ENCODE measurements at regions not wholly inside any gene's neighbourhood (a gene's known extent, or its start where the extent isn't known, plus 50 kb on each side); places are given as distances from the start of the nearest gene placed in this dataset.

DNA sequence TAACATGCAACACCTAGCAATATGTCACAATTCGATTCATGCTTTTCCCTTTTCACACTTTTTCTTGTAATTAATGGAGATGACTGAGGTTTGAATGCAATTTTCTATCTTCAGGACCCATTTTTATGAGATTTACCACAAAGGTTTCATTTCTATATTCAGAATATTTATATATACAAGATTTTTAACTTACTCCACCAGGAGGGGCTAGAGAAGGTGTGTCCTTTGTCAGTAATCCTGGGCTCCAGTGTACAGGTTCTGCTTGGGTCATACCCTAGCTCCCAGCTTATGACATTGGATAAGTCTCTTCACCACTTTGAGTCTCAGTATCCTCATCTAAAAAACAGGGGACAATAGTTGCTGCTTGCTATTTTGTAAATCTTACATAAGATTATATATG, 95.7 kb upstream of the SLC24A5 start:
- H3K4me3 ChIP-seq = no peak overlapping the region
- FAIRE-seq = no peak
- no peaks in the 10 kb centered on the region for H3K36me3 ChIP-seq
- no peak overlapping the region for H3K27ac ChIP-seq
- TF ChIP-seq, protein P1, sequence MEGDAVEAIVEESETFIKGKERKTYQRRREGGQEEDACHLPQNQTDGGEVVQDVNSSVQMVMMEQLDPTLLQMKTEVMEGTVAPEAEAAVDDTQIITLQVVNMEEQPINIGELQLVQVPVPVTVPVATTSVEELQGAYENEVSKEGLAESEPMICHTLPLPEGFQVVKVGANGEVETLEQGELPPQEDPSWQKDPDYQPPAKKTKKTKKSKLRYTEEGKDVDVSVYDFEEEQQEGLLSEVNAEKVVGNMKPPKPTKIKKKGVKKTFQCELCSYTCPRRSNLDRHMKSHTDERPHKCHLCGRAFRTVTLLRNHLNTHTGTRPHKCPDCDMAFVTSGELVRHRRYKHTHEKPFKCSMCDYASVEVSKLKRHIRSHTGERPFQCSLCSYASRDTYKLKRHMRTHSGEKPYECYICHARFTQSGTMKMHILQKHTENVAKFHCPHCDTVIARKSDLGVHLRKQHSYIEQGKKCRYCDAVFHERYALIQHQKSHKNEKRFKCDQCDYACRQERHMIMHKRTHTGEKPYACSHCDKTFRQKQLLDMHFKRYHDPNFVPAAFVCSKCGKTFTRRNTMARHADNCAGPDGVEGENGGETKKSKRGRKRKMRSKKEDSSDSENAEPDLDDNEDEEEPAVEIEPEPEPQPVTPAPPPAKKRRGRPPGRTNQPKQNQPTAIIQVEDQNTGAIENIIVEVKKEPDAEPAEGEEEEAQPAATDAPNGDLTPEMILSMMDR (IDR thresholded peaks at IDR 0.05) = no peak
- H3K9me3 ChIP-seq = no peaks in the 10 kb centered on the region
- WGBS, 2 donors = 60 to 70% methylated on average over 1 of the region's 1 CpG
- H3K27me3 ChIP-seq = no peaks in the 10 kb centered on the region
- no peak for ATAC-seq
- intact Hi-C loops (cut with DNase I) = no loop called here
- DNase-seq = no peak
- no peaks in the 10 kb centered on the region for H3K4me1 ChIP-seq

DNA sequence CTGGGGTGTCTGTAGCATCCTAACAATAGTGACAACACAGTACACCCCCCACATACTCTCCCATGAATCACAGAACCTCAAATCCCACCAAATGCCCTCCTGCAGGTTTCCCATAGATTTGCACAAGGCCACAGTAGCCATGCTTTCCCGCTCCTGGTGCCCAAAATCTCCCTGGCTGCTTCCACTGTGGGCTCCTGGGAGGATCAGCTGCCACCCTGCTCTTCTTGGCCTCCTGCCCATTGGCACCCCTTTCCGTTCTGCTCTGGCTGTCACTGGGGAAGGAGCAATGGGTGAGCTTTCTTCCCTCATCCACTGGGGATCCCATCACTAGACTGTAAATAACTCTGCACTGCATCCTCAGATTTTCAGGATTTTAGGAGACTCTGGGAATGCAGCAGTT, 92.1 kb upstream of the SLC24A5 start:
- DNase-seq = no peak
- H3K36me3 ChIP-seq = no peaks in the 10 kb centered on the region
- no peaks in the 10 kb centered on the region for H3K27me3 ChIP-seq
- H3K9me3 ChIP-seq = no peaks in the 10 kb centered on the region
- H3K27ac ChIP-seq = no peak overlapping the region
- intact Hi-C loops (cut with DNase I) = no loop called here
- TF ChIP-seq, protein P1 (IDR thresholded peaks at IDR 0.05) = no peak
- 87 to 91% methylated on average over 2 of the region's 2 CpGs for WGBS, 2 donors
- no peak for ATAC-seq
- no peak for FAIRE-seq
- no peak overlapping the region for H3K4me3 ChIP-seq
- H3K4me1 ChIP-seq = no peaks in the 10 kb centered on the region

DNA sequence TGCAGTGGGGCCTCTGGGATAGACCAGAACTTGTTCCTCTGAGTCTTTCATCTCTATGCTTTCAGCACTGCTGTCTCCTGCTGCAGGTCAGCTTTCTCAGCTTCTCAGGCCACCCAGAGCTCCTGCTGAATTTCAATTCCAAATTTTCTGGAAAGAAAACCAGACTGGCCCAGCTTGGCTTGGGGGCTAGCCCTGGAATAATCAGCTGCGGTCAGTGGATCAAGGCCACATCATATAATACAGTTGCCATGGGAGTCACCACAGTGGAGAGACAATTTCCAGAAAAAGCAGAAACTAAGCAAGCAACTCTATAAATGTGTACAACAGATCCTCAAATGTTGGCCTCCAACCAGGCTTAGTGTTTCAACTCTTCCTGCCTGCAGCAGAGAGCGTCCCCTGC, 91.1 kb upstream of the SLC24A5 start:
- H3K9me3 ChIP-seq = no peaks in the 10 kb centered on the region
- no peak for FAIRE-seq
- no peaks in the 10 kb centered on the region for H3K36me3 ChIP-seq
- 89 to 92% methylated on average over 2 of the region's 2 CpGs for WGBS, 2 donors
- TF ChIP-seq, protein P1 (IDR thresholded peaks at IDR 0.05) = no peak
- no peaks in the 10 kb centered on the region for H3K4me1 ChIP-seq
- H3K27me3 ChIP-seq = no peaks in the 10 kb centered on the region
- ATAC-seq = no peak
- no peak for DNase-seq
- intact Hi-C loops (cut with DNase I) = no loop called here
- no peak overlapping the region for H3K4me3 ChIP-seq
- H3K27ac ChIP-seq = no peak overlapping the region

DNA sequence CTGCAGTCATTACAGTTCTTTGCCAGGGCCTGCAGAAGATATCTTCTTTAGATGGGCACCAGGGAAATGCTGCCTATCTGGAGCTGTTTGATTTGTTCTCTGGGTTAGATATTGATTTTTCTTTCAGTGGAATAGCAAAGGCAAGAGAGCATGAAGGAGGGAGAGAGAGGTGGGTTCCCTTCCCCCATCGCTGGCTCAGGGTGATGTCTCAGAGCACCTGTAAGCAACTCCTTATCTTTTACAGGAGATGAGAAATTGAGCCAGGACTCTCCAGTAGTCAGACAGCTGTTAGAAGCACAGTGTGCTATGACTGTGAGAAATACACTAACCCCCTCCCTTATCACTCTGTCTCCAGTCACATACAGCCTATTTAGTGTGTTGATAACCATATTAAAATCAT, 89.3 kb upstream of the SLC24A5 start:
- no peaks in the 10 kb centered on the region for H3K4me1 ChIP-seq
- DNase-seq = no peak
- no peak overlapping the region for H3K27ac ChIP-seq
- no peaks in the 10 kb centered on the region for H3K9me3 ChIP-seq
- no peaks in the 10 kb centered on the region for H3K36me3 ChIP-seq
- no peak for ATAC-seq
- intact Hi-C loops (cut with DNase I) = no loop called here
- FAIRE-seq = no peak
- WGBS, 2 donors = 10 to 39% methylated on average over 1 of the region's 1 CpG
- H3K4me3 ChIP-seq = no peak overlapping the region
- no peaks in the 10 kb centered on the region for H3K27me3 ChIP-seq
- TF ChIP-seq, protein P1 (IDR thresholded peaks at IDR 0.05) = no peak

DNA sequence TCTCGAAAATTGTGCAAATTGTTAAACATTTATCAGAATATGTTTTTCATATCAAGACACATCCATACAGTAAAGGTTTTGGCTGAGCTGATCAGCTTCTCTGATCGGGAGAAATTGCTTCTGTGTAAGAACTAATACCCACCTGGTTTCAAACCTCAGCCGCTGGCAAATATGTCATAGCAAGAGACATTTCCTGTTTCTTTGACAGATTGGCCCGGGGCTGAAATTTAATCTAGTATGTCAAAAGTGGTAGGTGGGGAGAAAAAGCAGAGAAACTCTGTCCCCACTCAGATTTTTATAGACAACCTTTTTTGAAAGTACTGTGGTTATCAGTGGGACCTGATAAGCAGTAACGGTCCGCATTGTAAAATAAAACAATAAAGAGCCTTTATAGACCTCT, 88.8 kb upstream of the SLC24A5 start:
- no peaks in the 10 kb centered on the region for H3K36me3 ChIP-seq

More for the DNA sequence above, 88.8 kb upstream of the SLC24A5 start:
- no peaks in the 10 kb centered on the region for H3K9me3 ChIP-seq
- 46% methylated on average over 6 of the region's 6 CpGs for WGBS, 2 donors
- TF ChIP-seq, protein P1 (IDR thresholded peaks at IDR 0.05) = no peak
- no peak overlapping the region for H3K27ac ChIP-seq
- no peak overlapping the region for H3K4me3 ChIP-seq
- H3K27me3 ChIP-seq = no peaks in the 10 kb centered on the region
- ATAC-seq (no peak), DNase-seq (no peak), FAIRE-seq (no peak)
- no peaks in the 10 kb centered on the region for H3K4me1 ChIP-seq
- intact Hi-C loops (cut with DNase I) = no loop called here
